OCI-LY1 (cell line): ENCODE measurements at regions not wholly inside any gene's neighbourhood (a gene's known extent, or its start where the extent isn't known, plus 50 kb on each side); places are given as distances from the start of the nearest gene placed in this dataset.
A peak's percentile ranks its signal among the peaks of the same experiment; 100 is the strongest.

Experiments
- H2AFZ ChIP-seq: fragments of 200-600 bp; sonication (generic), shearing (Covaris generic); 2 replicates; pipeline ENCODE4 v1.6.0; 2014; ENCODE audit warnings: antibody characterized with exemption, mild to moderate bottlenecking, low read length
- H3F3A ChIP-seq: fragments of 200-600 bp; sonication (generic), shearing (Covaris generic); 2 replicates; pipeline ENCODE4 v1.6.0; 2014; ENCODE audit warnings: mild to moderate bottlenecking, antibody characterized with exemption, low read length, moderate library complexity; ENCODE audit not compliant: insufficient read depth
- H3K27ac ChIP-seq: fragments of 200-600 bp; sonication (generic); 2 replicates; pipeline ENCODE4 v1.5.1; 2014; ENCODE audit warnings: low read length, mixed run types, mild to moderate bottlenecking, low read depth; ENCODE audit not compliant: poor library complexity, severe bottlenecking
- H3K27me3 ChIP-seq: fragments of 200-600 bp; sonication (generic); 2 replicates; pipeline ENCODE4 v1.6.0; 2014; ENCODE audit warnings: antibody characterized with exemption, mild to moderate bottlenecking, low read length, moderate library complexity; ENCODE audit not compliant: insufficient read depth
- H3K36me3 ChIP-seq: fragments of 200-600 bp; sonication (generic); 2 replicates; pipeline ENCODE4 v1.6.1; 2014; ENCODE audit warnings: mild to moderate bottlenecking, antibody characterized with exemption, low read length, moderate library complexity, mixed read lengths; ENCODE audit not compliant: insufficient read depth
- H3K4me1 ChIP-seq: fragments of 200-600 bp; sonication (generic); 2 replicates; pipeline ENCODE4 v1.5.1; 2014; ENCODE audit warnings: mild to moderate bottlenecking, low read length, moderate library complexity; ENCODE audit not compliant: insufficient read depth, severe bottlenecking
- H3K4me2 ChIP-seq: fragments of 200-600 bp; sonication (generic), shearing (Covaris generic); 2 replicates; pipeline ENCODE4 v1.6.1; 2014; ENCODE audit warnings: low read length
- H3K4me3 ChIP-seq: fragments of 200-600 bp; sonication (generic); 2 replicates; pipeline ENCODE4 v1.5.1; 2014; ENCODE audit warnings: low read length, low read depth, mild to moderate bottlenecking, mixed read lengths; ENCODE audit not compliant: poor library complexity, severe bottlenecking
- H3K79me2 ChIP-seq: fragments of 200-600 bp; shearing (Covaris generic); 2 replicates; pipeline ENCODE4 v1.6.1; 2016; ENCODE audit warnings: mixed run types, low read length, mixed read lengths; ENCODE audit not compliant: insufficient read depth
- H3K9ac ChIP-seq: fragments of 200-600 bp; sonication (generic), shearing (Covaris generic); 2 replicates; pipeline ENCODE4 v1.6.1; 2014; ENCODE audit warnings: mild to moderate bottlenecking, low read length, mixed read lengths
- H3K9me2 ChIP-seq: fragments of 200-600 bp; sonication (generic), shearing (Covaris generic); 2 replicates; pipeline ENCODE4 v1.6.1; 2014; ENCODE audit warnings: low read depth, mild to moderate bottlenecking, low read length, mixed read lengths
- H3K9me3 ChIP-seq: fragments of 200-600 bp; shearing (Covaris generic); 2 replicates; pipeline ENCODE4 v1.6.1; 2014; ENCODE audit warnings: low read length, mixed read lengths
- H4K20me1 ChIP-seq: fragments of 200-600 bp; sonication (generic), shearing (Covaris generic); 2 replicates; pipeline ENCODE4 v1.6.0; 2016; ENCODE audit warnings: mild to moderate bottlenecking, low read length; ENCODE audit not compliant: insufficient read depth
- EZH2 ChIP-seq: fragments of 200-600 bp; sonication (generic), shearing (Covaris generic); IDR thresholded peaks from 2 replicates; pipeline ENCODE4 v1.8.0; 2017; ENCODE audit warnings: borderline replicate concordance, mixed run types, mild to moderate bottlenecking, antibody characterized with exemption, low read length, moderate library complexity, mixed read lengths
- TF ChIP-seq, protein P1 (sequence below): fragments of 200-600 bp; sonication (generic), shearing (Covaris generic); IDR thresholded peaks from 2 replicates; pipeline ENCODE4 v1.5.1; 2017; ENCODE audit warnings: mild to moderate bottlenecking, antibody characterized with exemption, low read length, moderate library complexity, mixed read lengths

DNA sequence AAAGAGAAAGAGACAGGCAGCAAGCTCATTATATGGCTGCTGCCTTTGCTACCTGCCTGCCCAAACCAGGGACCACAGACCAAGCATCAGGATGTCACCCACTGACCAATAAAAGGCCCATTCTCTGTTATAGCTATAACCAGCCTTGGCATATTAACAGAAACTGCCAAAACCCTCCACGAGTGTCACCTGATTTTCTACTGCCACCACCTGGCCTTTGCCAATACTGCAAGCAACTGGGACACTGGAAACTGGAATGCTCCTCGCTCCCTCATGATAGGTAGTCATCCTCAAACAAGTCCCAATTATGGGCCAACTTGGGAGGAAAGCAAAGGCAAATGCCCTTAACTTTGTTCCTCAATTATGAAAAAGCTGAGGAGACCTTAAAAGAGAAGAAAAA is 76.0 kb downstream of the SPIN4 start:
- H3K9me2 ChIP-seq = no peaks in the 10 kb centered on the region

DNA sequence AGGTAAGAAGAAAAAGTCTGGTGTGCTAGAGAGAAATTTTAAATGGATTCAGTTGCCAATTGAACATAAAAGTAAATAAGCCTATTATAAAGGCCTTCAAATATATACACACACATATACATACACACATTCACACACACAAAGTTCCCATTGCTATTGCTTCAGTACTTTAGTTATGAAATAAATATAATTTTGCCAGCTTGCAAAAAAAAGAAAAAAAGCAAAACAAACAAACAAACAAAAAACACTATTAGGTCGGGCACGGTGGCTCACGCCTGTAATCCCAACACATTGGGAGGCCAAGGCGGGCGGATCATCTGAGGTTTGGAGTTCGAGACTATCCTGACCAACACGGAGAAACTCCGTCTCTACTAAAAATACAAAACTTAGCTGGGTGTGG is 80.3 kb downstream of the SPIN4 start:
- Histone ChIP-seq H3K4me3 (no peak overlapping the region), H3K9ac (no peak overlapping the region), H3K9me2 (no peaks in the 10 kb centered on the region), H3K9me3 (no peaks in the 10 kb centered on the region), H3K79me2 (no peaks in the 10 kb centered on the region), H3F3A (no peaks in the 10 kb centered on the region), H4K20me1 (no peaks in the 10 kb centered on the region), H3K27me3 (no peaks in the 10 kb centered on the region), H2AFZ (no peak overlapping the region), H3K36me3 (no peaks in the 10 kb centered on the region), H3K4me2 (no peak overlapping the region), H3K27ac (no peak overlapping the region), H3K4me1 (no peaks in the 10 kb centered on the region)
- TF ChIP-seq, protein P1, sequence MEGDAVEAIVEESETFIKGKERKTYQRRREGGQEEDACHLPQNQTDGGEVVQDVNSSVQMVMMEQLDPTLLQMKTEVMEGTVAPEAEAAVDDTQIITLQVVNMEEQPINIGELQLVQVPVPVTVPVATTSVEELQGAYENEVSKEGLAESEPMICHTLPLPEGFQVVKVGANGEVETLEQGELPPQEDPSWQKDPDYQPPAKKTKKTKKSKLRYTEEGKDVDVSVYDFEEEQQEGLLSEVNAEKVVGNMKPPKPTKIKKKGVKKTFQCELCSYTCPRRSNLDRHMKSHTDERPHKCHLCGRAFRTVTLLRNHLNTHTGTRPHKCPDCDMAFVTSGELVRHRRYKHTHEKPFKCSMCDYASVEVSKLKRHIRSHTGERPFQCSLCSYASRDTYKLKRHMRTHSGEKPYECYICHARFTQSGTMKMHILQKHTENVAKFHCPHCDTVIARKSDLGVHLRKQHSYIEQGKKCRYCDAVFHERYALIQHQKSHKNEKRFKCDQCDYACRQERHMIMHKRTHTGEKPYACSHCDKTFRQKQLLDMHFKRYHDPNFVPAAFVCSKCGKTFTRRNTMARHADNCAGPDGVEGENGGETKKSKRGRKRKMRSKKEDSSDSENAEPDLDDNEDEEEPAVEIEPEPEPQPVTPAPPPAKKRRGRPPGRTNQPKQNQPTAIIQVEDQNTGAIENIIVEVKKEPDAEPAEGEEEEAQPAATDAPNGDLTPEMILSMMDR = no peak
- no peak for TF ChIP-seq EZH2

More for the DNA sequence above, 76.0 kb downstream of the SPIN4 start:
- no peaks in the 10 kb centered on the region for H3K4me1 ChIP-seq
- no peak overlapping the region for H3K27ac ChIP-seq
- no peaks in the 10 kb centered on the region for H3K9me3 ChIP-seq
- no peak overlapping the region for H3K9ac ChIP-seq
- H3K4me3 ChIP-seq = no peak overlapping the region
- H3K4me2 ChIP-seq = no peak overlapping the region
- TF ChIP-seq, protein P1 = peak; percentile 56
- TF ChIP-seq EZH2 = no peak
- no peak overlapping the region for H2AFZ ChIP-seq
- H4K20me1 ChIP-seq = no peaks in the 10 kb centered on the region
- no peaks in the 10 kb centered on the region for H3K27me3 ChIP-seq
- H3F3A ChIP-seq = no peaks in the 10 kb centered on the region
- H3K36me3 ChIP-seq = no peaks in the 10 kb centered on the region
- no peaks in the 10 kb centered on the region for H3K79me2 ChIP-seq

DNA sequence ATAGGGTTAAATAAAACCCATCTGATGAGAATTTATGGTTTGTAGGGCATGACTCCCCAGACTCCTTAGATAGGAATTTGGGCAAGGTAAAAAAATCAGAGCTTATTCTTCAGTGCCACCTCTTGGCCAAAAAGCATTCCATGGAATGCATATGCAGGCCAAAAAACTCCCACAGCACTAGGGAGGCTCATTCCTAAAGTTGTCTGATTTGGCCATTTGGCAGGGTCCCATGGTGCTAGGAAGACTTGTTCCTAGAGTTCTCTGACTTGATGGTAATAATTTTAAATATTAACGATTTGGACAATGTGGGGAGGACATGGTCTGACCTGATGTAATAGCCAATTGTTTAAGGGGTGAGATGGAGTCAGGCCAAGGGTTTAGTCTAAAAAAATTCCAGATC is 93.0 kb downstream of the SPIN4 start:
- Histone ChIP-seq H3F3A (no peaks in the 10 kb centered on the region), H3K9me2 (no peaks in the 10 kb centered on the region), H3K27me3 (no peaks in the 10 kb centered on the region), H3K36me3 (no peaks in the 10 kb centered on the region), H3K27ac (no peak overlapping the region), H3K9ac (no peak overlapping the region), H3K4me2 (no peak overlapping the region), H3K4me3 (no peak overlapping the region), H2AFZ (no peak overlapping the region), H4K20me1 (no peaks in the 10 kb centered on the region), H3K4me1 (no peaks in the 10 kb centered on the region), H3K79me2 (no peaks in the 10 kb centered on the region), H3K9me3 (no peaks in the 10 kb centered on the region)
- TF ChIP-seq EZH2 = no peak
- TF ChIP-seq, protein P1 = no peak
